DMS153 treated with DMSO at 0.1 percent for 48 hours (cell line): ENCODE measurements at regions not wholly inside any gene's neighbourhood (a gene's known extent, or its start where the extent isn't known, plus 50 kb on each side); places are given as distances from the start of the nearest gene placed in this dataset.

Experiments used
- DNase-seq: peaks from one replicate; lab custom pipeline; 2025; ENCODE audit not compliant: unreplicated experiment; lab: John Stamatoyannopoulos, UW

GRCh38 chr13:60282708-60283107, 114.3 kb upstream of the TDRD3 start:
- DNase-seq: peak; percentile 50

DNA sequence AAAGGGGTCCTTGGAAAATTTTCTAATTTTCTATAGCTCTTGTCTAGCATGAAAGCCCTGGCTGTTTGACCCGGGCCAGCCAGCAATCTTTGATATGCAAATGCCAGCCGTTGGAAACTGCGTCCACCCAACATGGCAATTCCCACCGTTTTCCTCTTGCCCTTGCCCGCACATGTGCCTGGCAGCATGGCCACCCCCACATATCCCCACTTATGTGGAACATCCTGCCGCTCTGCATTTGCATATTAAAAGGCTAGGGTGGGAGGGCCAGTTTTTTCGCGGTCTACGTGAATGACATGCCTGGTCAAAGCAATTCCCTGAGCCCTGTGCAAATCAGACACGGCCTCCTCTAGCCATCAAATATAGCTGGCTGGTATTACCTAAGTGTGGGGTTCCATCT, 110.3 kb upstream of the TDRD3 start:
- DNase-seq: no peak

- DNase-seq: no peak
Observed at GRCh38 chr13:60288569-60288968, 108.5 kb upstream of the TDRD3 start.

DNA sequence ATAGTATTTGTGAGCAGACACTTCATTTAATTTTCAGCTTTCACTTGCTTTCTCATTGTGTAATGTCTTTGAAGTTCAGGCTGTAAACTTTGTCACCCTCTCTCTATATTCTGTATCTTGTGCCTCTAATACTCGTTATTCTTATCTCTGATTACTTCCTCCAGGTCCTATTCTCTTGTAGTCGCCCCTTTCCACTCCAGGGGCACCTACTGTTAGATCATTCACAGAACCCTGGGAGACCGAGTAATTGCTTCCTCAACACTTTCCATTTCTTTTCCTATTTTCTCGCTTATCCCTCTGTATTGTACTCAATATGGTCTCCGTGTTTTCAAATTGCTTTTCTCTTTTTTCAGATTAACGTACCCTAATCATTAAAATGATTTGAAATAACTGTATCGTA, 93.9 kb upstream of the TDRD3 start:
- no peak for DNase-seq

GRCh38 chr13:60311527-60311926, 85.5 kb upstream of the TDRD3 start:
- no peak for DNase-seq

DNA sequence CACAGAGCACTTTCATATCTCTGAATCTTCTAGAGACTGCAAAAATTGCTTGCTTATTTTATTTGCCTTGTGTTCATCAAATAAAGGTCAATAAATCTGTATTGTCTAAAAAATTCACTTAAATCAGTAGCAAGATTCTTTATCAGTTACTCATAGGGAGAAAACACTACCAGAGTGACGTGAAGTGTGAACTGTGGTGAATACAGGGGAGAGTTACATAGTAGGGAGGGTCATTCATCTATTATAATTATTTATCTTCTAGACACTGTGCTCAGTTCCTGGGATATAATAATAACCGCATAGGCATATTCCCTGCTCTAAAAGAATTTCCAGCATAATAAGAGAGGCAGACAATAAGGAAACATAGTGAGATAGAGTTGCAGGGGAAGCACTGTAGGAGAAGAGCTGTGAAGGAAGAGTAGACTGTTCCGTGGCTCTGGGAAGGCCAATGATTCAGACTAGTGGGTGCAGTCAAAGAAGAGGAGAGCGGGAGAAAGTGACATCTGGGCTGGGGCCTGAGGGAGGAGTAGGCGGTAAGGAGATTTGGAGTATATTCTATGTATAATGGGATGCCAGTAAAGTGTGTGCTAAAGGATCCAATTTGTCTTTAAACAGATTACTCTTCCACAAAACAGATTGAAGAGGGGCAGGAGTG, 84.0 kb upstream of the TDRD3 start:
- no peak for DNase-seq

GRCh38 chr13:60318186-60318585, 78.8 kb upstream of the TDRD3 start:
- peak; percentile 13 for DNase-seq

DNA sequence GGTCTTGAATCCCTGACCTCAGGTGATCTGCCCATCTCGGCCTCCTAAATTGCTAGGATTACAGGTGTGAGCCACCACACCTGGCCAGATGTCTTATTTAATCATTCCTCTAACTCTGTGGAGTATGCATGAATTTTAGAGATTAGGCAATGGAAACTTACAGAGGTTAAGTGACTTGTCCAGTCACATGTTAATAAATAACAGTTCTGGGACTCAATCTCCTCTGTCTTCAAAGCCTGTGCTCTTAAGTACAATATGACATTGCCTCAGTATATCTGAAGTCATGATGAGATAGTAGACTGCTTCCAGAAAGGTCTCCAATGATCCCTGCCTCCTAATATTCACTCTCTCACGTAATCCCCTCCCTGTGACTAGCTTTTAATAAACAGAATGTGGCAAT, 72.9 kb upstream of the TDRD3 start:
- no peak for DNase-seq

GRCh38 chr13:60326273-60326672, 70.7 kb upstream of the TDRD3 start:
- no peak for DNase-seq

- DNase-seq: no peak
Observed at GRCh38 chr13:60327511-60327910, 69.5 kb upstream of the TDRD3 start.

- no peak for DNase-seq
Observed at GRCh38 chr13:60328073-60328472, 68.9 kb upstream of the TDRD3 start.

- peak; percentile 80 for DNase-seq
Observed at GRCh38 chr13:60329221-60329923, 67.6 kb upstream of the TDRD3 start.

GRCh38 chr13:60331249-60332012, 65.6 kb upstream of the TDRD3 start:
- no peak for DNase-seq

DNA sequence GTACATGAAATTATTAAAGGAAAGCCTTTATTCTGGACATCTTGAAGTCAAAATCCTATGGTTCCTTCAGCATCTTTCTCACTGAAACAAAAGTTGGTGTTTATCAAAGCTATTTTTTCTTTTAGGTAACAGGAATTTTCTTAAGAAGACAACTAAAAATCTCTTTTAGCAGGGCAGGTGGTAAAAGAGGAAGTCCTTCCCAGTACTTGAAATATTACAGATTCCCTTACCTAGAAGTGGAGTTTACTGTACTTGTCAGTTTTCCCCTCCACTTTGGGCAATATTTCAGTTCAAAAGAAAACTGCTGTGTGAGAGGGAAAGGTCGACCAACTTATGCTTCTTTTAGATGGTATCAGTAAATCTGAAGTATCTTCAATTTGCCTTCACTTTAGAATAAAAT, 64.3 kb upstream of the TDRD3 start:
- DNase-seq: no peak

DNA sequence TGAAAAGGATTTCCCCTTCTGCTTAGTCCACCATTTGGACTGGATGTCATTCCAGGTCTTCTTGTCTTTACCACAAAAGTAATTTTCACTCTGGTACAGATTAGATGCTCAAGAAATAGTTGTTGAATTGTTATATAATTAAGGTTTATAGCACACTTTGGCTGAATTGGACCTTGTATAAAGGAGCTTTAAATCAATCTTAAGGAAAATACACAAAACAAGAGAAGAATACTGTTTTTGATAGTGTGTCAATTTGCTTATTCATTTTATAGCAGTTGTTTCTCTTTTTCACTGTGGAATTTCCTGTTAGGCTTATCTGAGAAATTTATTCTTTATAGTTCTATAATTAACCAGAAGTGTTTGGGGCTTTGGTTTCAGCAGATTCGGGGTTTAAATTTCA, 62.7 kb upstream of the TDRD3 start:
- no peak for DNase-seq

- no peak for DNase-seq
Observed at GRCh38 chr13:60335531-60335930, 61.5 kb upstream of the TDRD3 start.

DNA sequence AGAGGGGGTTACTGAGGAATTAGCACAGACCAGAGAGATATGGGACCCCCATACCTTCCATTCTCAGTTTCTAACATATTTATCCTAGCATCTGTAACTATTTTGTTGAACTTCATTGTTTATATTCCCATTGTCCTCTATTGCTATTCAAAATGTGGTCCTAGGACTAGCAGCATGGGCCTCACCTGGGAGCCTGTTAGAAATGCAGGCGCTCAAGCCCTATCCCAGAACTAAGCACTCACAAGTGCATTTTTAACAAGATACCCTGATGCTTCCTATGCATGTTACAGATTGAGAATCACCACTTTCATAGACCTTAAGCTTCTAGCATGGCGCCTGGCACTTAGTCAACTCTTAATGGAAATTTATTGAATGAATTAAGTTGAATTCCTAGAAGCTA, 58.3 kb upstream of the TDRD3 start:
- no peak for DNase-seq

DNA sequence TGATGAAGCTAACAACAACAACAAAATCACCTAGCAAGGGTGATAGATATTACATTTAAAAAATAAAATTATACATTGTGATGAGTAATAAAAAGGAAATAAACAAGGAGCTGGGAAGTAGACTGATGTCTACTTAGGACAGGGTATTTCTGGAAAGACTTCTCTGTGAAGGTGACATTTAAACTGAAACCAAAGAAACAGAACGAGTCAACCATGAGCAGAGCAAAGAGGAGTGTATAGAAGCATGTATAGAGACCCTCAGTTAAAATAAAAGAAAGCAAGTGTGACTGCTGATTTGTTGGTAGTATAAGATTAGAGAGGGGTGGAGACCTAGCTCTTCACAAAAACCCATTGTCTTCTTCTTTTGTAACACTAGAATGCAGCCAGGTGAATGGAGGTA, 53.0 kb upstream of the TDRD3 start:
- no peak for DNase-seq

DNA sequence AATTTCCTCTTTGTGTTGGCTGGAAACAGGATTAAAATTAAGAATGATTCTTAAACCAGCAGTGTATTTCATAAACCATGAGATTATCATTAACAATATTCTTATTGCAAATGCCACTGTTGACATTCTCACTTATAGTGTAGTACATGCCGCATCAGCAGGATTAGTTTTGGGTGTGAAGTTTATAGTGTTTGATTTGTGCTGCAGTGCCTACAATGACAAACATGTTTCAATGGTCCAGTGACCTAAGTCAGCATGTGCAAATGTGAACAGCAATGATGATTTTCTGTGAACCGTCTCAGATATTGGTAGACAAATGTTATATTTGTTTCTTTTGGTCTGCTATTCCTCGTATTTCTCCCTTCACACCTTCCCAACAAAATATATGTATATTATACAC, 49.8 kb upstream of the TDRD3 start:
- DNase-seq: no peak
